HepG2 (cell line): ENCODE measurements at regions not wholly inside any gene's neighbourhood (a gene's known extent, or its start where the extent isn't known, plus 50 kb on each side); places are given as distances from the start of the nearest gene placed in this dataset.

Experiments
- ATAC-seq: fragments of 200-7000 bp; cut with Tn5 transposase; 3 replicates; pipeline ENCODE4 v1.9.1; 2020; ENCODE audit warnings: mild to moderate bottlenecking, moderate library complexity
- BruUV-seq: library from RNA; stranded (reverse); fragments of 400-500 nt; replicated peaks from 2 replicates; lab custom pipeline; 2021; lab: Mats Ljungman, UMichigan
- CTCF ChIA-PET: fragments of 300-600 bp; formaldehyde crosslinking; extraction: SDS; loops from one replicate; lab custom pipeline; 2021; ENCODE audit warnings: low total read pairs, inconsistent platforms, low intra/inter-chr PET ratio; lab: Yijun Ruan, JAX
- POLR2A ChIA-PET: fragments of 350-600 bp; sonication (Branson Sonifier 250); formaldehyde crosslinking; loops from one replicate; lab custom pipeline; 2020; ENCODE audit warnings: antibody characterized with exemption, inconsistent platforms; lab: Yijun Ruan, JAX
- DNase-seq: peaks from one replicate; pipeline ENCODE4 v3.0.0-alpha.2; 2015; ENCODE audit warnings: low spot score
- FAIRE-seq: peaks from 3 replicates; lab custom pipeline; 2011; peaks lifted over from hg19 to GRCh38; lab: Jason Lieb, UNC
- H2AFZ ChIP-seq: one replicate; pipeline ENCODE4 v1.6.1; 2011; ENCODE audit warnings: low read length, inconsistent platforms
- H3K27ac ChIP-seq: fragments of 300-600 bp; 3 replicates; pipeline ENCODE4 v1.8.0; 2011; ENCODE audit warnings: mixed run types, mild to moderate bottlenecking, mixed read lengths, low read length, inconsistent platforms; ENCODE audit not compliant: insufficient read depth; ENCODE audit errors: extremely low read length
- H3K27me3 ChIP-seq, 2 experiments: fragments of 200-600 bp in 1 of 2; 2 replicates in 1 of 2; 3 replicates in 1 of 2; pipeline versions ENCODE4 v1.6.0 to v1.8.0; 2011; ENCODE audit warnings: low read length in 2 of 2, mild to moderate bottlenecking in 2 of 2, moderate library complexity in 2 of 2, inconsistent platforms in 1 of 2; ENCODE audit not compliant: insufficient read depth in 2 of 2, control insufficient read depth in 1 of 2
- H3K36me3 ChIP-seq, 2 experiments: fragments of 200-600 bp in 1 of 2; replicated peaks in 1 of 2; 2 replicates in 1 of 2; 3 replicates in 1 of 2; pipeline versions ENCODE4 v1.5.1 to v1.8.0; 2011; ENCODE audit warnings: low read length in 2 of 2, inconsistent platforms in 1 of 2; ENCODE audit not compliant: insufficient read depth in 2 of 2, control insufficient read depth in 1 of 2
- H3K4me1 ChIP-seq: 2 replicates; pipeline ENCODE4 v1.5.1; 2012; ENCODE audit warnings: low read length, inconsistent platforms; ENCODE audit not compliant: insufficient read depth
- H3K4me2 ChIP-seq: 2 replicates; pipeline ENCODE4 v1.6.0; 2011; ENCODE audit warnings: low read depth, low read length, inconsistent platforms
- H3K4me3 ChIP-seq, 3 experiments: fragments of 200-600 bp in 1 of 3; sonication (generic), shearing (Covaris generic) in 1 of 3; replicated peaks in 1 of 3; 2 replicates each; pipeline ENCODE4 v1.5.1; 2011 to 2016; ENCODE audit warnings: low read length in 3 of 3, inconsistent platforms in 2 of 3, low read depth in 2 of 3, mild to moderate bottlenecking in 2 of 3, control low read depth in 1 of 3, mixed read lengths in 1 of 3; ENCODE audit not compliant: insufficient read depth in 1 of 3
- H3K79me2 ChIP-seq: one replicate; pipeline ENCODE4 v1.6.1; 2011; ENCODE audit warnings: low read length, inconsistent platforms; ENCODE audit not compliant: insufficient read depth
- H3K9ac ChIP-seq: 2 replicates; pipeline ENCODE4 v1.6.0; 2011; ENCODE audit warnings: mild to moderate bottlenecking, low read depth, low read length, inconsistent platforms; ENCODE audit not compliant: insufficient read depth
- H3K9me3 ChIP-seq: 2 replicates; pipeline ENCODE4 v1.5.1; 2012; ENCODE audit warnings: mild to moderate bottlenecking, low read length
- H4K20me1 ChIP-seq: 2 replicates; pipeline ENCODE4 v1.6.0; 2011; ENCODE audit warnings: inconsistent platforms, mild to moderate bottlenecking, low read length, moderate library complexity; ENCODE audit not compliant: insufficient read depth
- CEBPG ChIP-seq: IDR thresholded peaks from 2 replicates; pipeline ENCODE4 v1.6.1; 2016
- ELF3 ChIP-seq: IDR thresholded peaks from 2 replicates; pipeline ENCODE4 v1.6.1; 2016; ENCODE audit warnings: missing genetic modification reagents, missing compliant biosample characterization
- ERF ChIP-seq: IDR thresholded peaks from 2 replicates; pipeline ENCODE4 v1.6.1; 2018; ENCODE audit warnings: missing biosample characterization, missing genetic modification reagents
- FOXA1 ChIP-seq, 2 experiments: fragments of 450-650 bp in 1 of 2; sonication (generic) in 1 of 2; formaldehyde crosslinking in 1 of 2; IDR thresholded peaks; 2 replicates each; pipeline versions ENCODE4 v1.4.0 to v1.6.1; 2016 to 2020; ENCODE audit warnings: missing genetic modification reagents in 1 of 2
- HMG20A ChIP-seq: IDR thresholded peaks from 2 replicates; pipeline ENCODE4 v1.6.1; 2016; ENCODE audit warnings: borderline replicate concordance
- HNRNPL ChIP-seq: fragments of 200-400 bp; formaldehyde crosslinking; IDR thresholded peaks from 2 replicates; pipeline ENCODE4 v1.6.1; 2017; ENCODE audit warnings: mild to moderate bottlenecking, low read depth, low read length
- IRF9 ChIP-seq: sonication (generic); formaldehyde crosslinking; IDR thresholded peaks from 2 replicates; pipeline ENCODE4 v1.8.0; 2022; ENCODE audit warnings: missing genetic modification reagents, mild to moderate bottlenecking, borderline replicate concordance
- MED8 ChIP-seq: sonication (generic); formaldehyde crosslinking; IDR thresholded peaks from 2 replicates; pipeline ENCODE4 v1.8.1; 2023; ENCODE audit warnings: mild to moderate bottlenecking, missing genetic modification reagents; ENCODE audit not compliant: insufficient replicate concordance
- MTF2 ChIP-seq: sonication (generic); formaldehyde crosslinking; IDR thresholded peaks from 2 replicates; pipeline ENCODE4 v1.5.0; 2020; ENCODE audit warnings: missing genetic modification reagents, borderline replicate concordance
- PRMT3 ChIP-seq: sonication (generic); formaldehyde crosslinking; IDR thresholded peaks from 2 replicates; pipeline ENCODE4 v1.8.1; 2022; ENCODE audit warnings: low read depth, mild to moderate bottlenecking, moderate library complexity, missing genetic modification reagents, borderline replicate concordance
- RFXAP ChIP-seq: sonication (generic); formaldehyde crosslinking; IDR thresholded peaks from 2 replicates; pipeline ENCODE4 v1.4.0; 2020; ENCODE audit warnings: missing genetic modification reagents, borderline replicate concordance
- TEF ChIP-seq: sonication (generic); formaldehyde crosslinking; IDR thresholded peaks from 2 replicates; pipeline ENCODE4 v1.5.0; 2020; ENCODE audit warnings: missing genetic modification reagents
- ZBTB4 ChIP-seq: sonication (generic); formaldehyde crosslinking; IDR thresholded peaks from 2 replicates; pipeline ENCODE4 v1.4.0; 2020; ENCODE audit warnings: missing genetic modification reagents, mild to moderate bottlenecking, borderline replicate concordance
- ZBTB46 ChIP-seq: sonication (generic); formaldehyde crosslinking; IDR thresholded peaks from 2 replicates; pipeline ENCODE4 v1.4.0; 2020; ENCODE audit warnings: mild to moderate bottlenecking, missing genetic modification reagents, borderline replicate concordance
- ZNF329 ChIP-seq: sonication (generic); formaldehyde crosslinking; IDR thresholded peaks from 2 replicates; pipeline ENCODE4 v1.9.0; 2021; ENCODE audit warnings: low read depth, mild to moderate bottlenecking, missing genetic modification reagents
- ZNF572 ChIP-seq: sonication (generic); formaldehyde crosslinking; IDR thresholded peaks from 2 replicates; pipeline ENCODE4 v1.5.1; 2020; ENCODE audit warnings: mild to moderate bottlenecking, missing genetic modification reagents
- ZNF724P ChIP-seq: sonication (generic); formaldehyde crosslinking; IDR thresholded peaks from 2 replicates; pipeline ENCODE4 v1.8.0; 2022; ENCODE audit warnings: missing genetic modification reagents, borderline replicate concordance
- WGBS: methylation state at CpG from one replicate; pipeline ENCODE4 v1.1.6; 2017; ENCODE audit warnings: low lambda C conversion rate; 5-methylcytosine and 5-hydroxymethylcytosine counted together
- in situ Hi-C: cut with HindIII; loops from 2 replicates; pipeline ENCODE4 v1.10.0; 2017; ENCODE audit warnings: low pct_unique_long_range_greater_than_20kb; ENCODE audit not compliant: extremely low pct_ligation_motif_present
- intact Hi-C: fragments of 100-400 bp; cut with micrococcal nuclease; formaldehyde crosslinking; loops from one replicate; pipeline ENCODE4 v1.10.0; 2022; ENCODE audit not compliant: unreplicated experiment

GRCh38 chr2:59786684-59787083, 766.8 kb downstream of the BCL11A start:
- Histone ChIP-seq H4K20me1 (no peaks in the 10 kb centered on the region), H3K9me3 (no peaks in the 10 kb centered on the region), H3K4me1 (no peaks in the 10 kb centered on the region), H3K79me2 (no peaks in the 10 kb centered on the region), H3K4me3 (no peak overlapping the region), H2AFZ (no peak overlapping the region), H3K36me3 (no peaks in the 10 kb centered on the region), H3K4me2 (no peak overlapping the region), H3K27me3 (no peaks in the 10 kb centered on the region), H3K27ac (no peak overlapping the region), H3K9ac (no peak overlapping the region)
- POLR2A ChIA-PET: no interaction called here
- no TSS peak for BruUV-seq
- TF ChIP-seq IRF9 (CRISPR knock-in tag): no peak
- TF ChIP-seq HMG20A (CRISPR knock-in tag): no peak
- no peak for TF ChIP-seq HNRNPL
- no peak for TF ChIP-seq ELF3 (CRISPR knock-in tag)
- TF ChIP-seq PRMT3 (CRISPR knock-in tag): no peak
- TF ChIP-seq ZBTB4 (CRISPR knock-in tag): no peak
- TF ChIP-seq ZBTB46 (CRISPR knock-in tag): no peak
- TF ChIP-seq CEBPG (CRISPR knock-in tag): no peak
- no peak for TF ChIP-seq TEF (CRISPR knock-in tag)
- no peak for TF ChIP-seq ZNF329 (CRISPR knock-in tag)
- no peak for TF ChIP-seq RFXAP
- no peak for TF ChIP-seq FOXA1 (IDR thresholded peaks at IDR 0.05)
- no peak for TF ChIP-seq FOXA1 (CRISPR knock-in tag; IDR thresholded peaks at IDR 0.05)
- no peak for TF ChIP-seq ZNF724P (CRISPR knock-in tag)
- no peak for TF ChIP-seq ZNF572
- TF ChIP-seq ERF (CRISPR knock-in tag): no peak
- TF ChIP-seq MED8 (CRISPR knock-in tag): no peak
- no peak for TF ChIP-seq MTF2 (CRISPR knock-in tag)
- no peak for DNase-seq
- ATAC-seq: no peak
- intact Hi-C loops: no loop called here
- CTCF ChIA-PET: no interaction called here
- no peak for FAIRE-seq
- 2% methylated on average over 1 of the region's 1 CpG for WGBS
- in situ Hi-C loops: no loop called here
